Hippocampal formation (tissue), 2 donors: ENCODE measurements at regions not wholly inside any gene's neighbourhood (a gene's known extent, or its start where the extent isn't known, plus 50 kb on each side); places are given as distances from the start of the nearest gene placed in this dataset.

Experiments
- DNase-seq, 2 donors: peaks; one replicate each; lab custom pipeline; 2025; lab: John Stamatoyannopoulos, UW

DNA sequence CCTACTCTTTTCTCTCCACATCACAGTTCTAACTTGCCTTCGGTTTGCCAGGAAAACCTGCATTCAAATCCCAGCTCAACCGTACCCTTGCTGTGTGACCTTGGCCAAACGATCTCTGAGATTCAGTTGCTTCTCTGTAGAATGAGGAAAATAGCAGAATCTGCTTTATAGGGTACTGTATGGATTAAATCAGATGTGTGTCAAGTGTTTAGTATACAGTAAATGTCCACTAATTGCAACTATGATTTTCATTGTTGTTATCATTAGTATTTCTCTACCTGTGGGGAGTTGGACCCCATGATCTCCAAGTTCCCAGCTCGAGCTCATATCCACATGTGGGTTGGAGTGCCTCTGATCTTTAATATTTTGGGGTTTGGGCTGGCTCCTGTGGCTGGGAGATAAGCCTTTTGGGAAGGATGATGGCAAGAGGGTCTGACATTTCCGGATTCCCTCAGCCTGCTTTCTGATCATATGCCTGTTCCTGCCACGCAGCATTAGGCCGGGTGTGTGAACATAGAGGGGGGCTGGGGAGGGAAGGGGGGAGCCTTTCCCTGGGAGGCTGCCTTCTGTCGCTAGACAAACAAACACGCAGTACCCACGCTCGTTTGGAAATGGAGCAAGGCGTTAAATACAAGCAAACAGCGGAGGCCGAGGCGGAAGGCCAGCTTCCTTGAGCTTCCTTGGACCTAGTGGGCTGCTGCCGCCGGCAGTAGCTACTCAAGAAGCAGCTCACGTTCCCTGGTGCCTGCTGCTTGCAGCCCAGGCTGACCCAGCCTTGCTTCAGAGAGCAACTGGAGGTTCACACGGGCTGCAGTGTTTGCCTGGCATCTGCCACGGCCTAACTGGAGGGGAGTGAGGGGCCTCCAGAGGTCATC lies 213.5 kb upstream of the LHX5 start:
- no peak for DNase-seq

DNA sequence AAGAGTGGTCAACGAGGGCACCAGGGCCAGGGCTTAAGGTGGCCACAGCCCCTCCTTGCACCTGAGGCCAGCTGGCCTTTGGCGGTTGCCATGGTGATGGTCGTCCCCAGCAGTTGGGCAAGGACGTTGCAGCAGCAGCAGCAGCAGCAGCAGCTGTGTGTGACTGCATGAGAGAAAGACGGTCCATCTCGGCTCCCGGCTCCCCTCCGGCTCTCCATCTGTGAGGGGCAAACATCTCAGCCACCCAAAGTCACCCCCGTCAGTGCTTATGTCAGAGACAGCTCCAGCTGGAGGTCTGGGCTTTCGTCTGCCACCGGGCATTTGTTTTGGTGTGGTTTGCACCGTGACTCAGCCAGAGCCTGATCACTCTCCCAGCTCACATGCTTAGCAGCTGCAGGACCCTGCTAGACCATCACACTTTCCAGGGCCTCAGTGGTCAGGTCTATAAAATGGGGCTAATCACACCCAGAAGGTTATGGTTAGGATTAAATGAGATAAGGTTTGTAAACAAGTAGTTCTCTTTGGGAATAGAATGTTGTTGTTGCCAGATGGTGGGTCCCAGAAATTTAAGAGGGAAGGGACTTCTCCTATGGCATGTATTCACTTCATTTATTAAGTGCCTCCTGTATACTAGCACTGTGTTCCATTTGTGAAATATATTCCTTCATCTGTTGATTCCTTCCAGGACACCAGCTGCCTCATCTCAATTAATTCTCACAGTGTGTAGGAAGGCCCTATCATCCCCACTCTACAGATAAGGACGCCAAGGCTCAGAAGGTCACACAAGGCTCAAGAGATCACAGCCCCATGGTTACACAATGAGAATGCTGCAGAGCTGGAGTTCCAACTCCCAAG lies 212.6 kb upstream of the LHX5 start:
- no peak for DNase-seq

DNA sequence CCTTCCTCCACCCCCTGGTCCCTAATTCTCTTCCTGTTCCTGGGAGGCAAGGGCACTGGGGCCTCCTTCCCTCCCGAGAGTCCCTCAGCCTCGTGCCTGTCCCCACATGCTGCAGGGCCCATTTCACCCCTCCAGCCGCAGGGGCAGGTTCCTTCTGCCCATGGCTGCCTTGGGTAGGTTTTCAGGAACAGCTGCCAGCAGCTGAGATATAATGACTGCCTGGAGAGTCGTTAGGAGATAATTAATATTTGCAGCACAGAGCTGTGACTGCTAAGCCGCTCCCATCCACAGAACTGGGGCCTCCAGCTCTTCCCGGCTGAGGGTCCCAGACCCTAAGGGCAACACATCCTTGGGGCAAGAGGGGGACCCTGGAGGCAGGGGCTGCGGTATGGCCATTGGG lies 211.9 kb upstream of the LHX5 start:
- DNase-seq = no peak

DNA sequence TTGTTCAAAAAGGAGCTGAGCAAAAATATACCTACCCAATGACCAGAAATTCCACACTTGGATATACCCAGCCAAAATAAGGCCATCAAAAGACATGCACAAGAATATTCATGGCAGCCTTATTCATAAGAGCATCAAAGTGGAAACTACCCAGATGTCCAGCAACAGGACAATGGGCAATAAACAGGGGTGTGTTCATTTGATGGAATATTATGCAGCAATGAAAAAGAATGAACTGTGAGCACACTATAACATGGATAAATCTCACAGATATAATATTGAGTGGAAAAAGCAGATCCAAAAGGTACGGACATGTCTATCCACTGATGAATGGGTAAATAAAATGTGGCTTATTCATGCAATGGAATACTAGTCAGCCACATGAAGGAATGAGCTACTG lies 209.2 kb upstream of the LHX5 start:
- no peak for DNase-seq

DNA sequence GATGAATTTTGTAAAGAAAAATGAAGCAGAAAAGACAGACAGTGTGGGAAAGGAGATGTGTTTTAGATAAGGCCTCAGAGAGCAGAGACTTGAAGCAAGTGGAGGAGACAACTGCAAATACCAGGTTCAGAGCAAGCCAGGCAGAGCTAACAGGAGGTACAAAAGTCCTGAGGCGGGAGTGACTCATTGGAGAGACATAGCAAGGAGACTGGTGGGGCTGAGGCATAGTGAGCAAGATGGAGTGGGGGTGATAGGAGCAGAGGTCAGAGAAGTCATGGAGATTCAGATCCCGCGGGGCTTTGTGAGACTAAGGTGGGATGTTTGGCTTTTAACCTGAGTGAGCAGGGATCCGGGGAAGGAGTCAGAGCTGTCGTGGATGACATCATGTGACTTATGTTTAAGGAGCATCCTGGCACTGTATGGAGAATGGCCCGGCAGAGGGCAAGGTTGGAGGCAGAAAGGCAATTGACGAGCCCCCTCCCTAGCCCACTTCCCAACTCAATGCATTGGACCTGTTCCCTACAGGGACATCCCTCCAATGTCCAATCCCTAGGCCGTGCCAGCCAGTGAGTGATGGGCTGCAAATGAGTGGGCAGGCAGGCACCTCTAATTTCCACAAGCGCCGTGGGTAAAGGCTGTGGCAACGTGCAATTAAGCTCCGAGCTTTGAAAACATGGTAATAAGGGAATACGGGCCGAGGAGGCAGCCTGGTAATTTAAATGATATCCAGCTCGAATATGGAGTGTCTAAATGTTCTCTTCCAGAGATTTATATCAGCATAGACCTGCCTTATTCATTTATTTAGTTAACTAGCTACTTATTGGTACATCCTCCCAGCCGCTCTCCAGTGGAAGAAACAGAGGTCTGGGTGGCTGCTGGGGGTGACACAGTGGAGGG lies 206.8 kb upstream of the LHX5 start:
- no peak for DNase-seq

DNA sequence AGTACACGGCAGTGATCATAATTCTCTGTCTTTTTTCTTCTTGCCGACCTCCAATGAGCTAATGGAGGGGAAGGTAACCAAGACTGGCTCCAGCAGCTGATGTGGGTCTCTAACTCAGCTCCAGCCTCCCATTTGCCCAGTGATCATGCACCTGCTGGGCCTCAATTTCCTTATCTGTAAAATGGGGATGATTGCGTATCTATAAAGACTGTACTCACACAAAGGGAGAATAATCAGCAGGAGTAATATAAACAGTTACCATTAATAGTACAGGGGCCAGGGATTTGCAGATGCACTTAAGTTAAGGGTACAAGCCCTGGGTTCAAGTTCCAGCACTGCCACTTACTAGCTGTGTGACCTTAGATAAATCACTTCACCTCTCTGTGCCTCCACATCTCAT lies 204.9 kb upstream of the LHX5 start:
- no peak for DNase-seq

DNA sequence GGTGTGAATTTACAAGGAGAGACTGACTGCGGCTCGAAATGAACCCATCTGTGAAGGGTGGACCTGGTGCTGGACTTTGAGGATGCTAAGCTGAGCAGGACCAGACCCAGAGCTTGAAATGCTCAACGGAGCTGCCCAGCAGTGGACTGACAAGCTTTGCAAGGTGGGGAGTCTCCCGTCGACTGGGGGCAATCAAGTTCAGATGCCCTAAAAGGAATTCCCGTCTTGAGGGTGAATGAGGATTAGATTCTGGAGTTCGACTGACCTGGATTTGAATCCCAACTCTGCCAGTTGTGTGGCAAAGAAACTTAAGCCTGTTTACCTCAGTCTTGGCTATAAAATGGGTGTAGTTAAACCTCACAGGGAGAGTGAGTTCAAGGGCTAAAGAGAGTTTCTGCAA lies 204.4 kb upstream of the LHX5 start:
- DNase-seq = no peak

DNA sequence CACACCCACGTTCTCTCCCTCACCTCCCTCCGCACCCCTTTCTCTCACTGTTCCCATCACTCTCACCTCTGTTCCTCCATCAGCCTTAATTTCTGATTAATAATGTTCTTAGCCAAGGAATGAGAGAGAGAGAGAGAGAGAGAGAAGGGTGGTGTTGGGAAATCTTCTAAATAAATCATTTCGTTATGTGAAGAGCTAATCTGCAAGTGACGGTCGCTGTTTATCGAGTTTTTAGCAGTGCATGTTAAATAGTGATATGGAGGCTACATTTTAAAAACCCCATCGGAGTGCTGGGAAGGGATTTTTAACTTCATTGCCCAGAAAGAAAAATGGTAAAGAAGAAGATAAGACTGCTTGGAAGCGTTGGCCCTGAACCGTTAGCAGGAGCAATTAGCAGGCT lies 203.3 kb upstream of the LHX5 start:
- DNase-seq = no peak

DNA sequence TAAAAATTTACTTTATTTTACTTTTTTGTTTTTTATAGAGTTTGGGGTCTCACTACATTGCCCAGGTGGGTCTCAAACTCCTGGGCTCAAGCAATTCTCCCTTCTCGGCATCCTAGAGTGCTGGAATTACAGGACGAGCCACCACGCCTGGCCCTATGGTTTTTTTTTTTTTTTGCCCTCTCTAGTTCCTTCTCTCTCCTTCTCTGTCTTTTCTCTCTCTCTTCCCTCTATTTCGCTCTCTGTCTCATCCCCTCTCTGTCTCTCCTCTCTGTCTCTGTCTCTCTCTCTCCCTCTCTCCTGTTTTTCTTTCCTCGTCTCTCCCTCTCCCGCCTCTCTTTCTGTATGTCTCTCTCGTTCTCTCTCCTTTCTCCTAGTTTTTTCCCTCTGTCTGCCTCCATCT lies 202.6 kb upstream of the LHX5 start:
- DNase-seq = no peak

DNA sequence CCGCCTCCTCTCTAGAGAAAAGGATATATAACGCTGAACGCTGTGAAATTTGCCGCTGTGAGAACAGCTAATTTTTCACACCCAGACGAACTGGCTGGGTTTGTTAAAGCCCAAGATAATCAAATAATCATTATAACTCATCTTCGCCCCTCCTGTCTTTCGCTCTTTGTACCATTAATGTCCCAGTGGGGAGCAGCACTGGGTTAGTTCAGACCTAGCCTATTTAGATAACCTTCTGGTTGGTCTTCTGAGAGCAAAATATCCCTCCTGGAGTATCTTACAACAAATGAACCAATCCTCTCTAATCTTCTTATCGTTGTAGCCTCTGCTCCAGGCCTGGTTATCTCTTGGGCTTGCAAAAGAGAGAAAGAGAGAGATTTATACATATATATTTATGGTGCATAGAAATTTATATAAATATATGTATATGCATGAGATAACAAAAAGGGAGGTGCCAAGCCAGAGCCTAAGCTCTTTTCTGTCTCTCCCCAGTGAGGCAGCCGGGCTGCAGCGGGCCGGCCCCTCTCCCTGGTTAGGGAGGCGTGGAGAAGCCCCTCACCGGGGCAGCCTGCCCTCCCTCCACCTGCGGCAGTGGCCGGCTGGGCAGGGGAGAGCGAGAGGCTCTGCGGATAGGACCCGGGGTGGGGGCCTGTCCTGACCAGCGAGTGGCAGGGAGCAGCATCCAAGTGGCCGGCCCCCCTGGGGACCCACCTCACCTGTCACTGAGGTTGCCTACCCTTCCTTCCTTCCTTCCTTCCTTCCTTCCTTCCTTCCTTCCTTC lies 202.0 kb upstream of the LHX5 start:
- no peak for DNase-seq

DNA sequence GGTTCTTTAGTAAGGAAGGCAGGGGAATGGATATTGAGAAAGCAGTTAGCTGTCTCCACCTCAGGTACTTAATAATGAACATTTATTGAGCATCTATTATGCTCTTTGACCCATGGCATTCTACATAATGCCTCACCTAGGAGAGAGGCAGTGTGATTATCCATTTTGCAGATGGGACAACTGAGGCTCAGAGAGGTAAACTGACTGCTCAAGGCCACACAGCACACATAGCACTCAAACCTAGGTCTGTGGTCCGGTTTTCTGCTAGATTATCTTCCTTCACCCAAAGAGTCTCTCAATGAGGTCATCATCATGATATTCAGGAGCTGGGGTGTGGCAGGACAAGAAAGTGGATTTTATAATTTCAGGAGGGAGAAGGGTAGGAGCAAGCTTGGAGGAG lies 199.1 kb upstream of the LHX5 start:
- DNase-seq = no peak

DNA sequence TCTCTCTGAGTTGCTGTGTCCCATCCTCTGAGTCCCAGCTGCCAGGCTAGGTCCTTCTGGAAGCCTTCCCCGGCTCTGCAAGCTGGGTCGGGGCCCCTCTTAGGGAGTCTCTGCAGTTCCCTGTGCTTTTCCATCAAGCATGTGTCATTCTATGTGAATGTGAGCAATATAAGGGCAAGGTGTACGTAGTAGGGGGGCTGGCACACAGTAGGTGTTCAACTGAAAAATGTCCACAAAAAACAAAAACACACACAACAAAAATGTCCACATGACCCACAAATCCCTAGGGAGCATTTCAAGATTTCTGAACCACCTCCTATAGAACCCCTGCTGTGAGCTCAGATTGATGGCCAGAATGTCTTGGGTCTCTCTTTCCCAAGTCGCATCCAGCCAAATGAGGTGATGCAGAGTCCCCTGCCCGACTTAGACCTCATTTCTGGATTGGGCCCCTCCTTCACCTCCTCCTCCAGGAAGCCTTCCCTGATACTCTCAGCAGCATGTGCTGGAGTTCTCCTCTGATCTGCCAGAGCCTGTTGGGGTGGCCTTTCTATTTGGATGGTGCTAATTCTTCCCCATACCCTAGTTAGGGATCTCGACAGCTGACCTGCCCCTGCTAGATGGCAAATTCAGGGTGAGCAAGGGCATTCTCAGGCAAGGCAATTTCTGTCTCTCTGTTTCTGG lies 196.1 kb upstream of the LHX5 start:
- DNase-seq = no peak

DNA sequence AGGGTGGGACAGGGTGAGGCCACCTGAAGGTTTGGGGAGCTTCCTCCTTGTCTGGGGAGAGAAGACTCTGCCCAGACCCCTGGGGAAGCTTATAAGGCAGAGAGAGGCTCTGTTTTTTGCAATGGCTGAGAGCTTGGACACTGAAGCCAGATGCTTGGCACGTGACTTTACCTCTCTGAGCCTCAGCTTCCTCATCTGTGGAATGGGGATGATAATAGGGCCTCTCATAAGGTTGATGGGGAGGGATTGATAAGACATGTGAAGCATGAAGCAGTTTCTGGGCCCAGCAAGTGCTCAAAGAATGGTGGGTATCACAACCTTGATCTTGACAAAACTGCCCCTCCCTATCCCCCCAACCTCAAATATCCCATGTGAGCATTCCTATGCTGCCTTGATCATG lies 195.4 kb upstream of the LHX5 start:
- no peak for DNase-seq

DNA sequence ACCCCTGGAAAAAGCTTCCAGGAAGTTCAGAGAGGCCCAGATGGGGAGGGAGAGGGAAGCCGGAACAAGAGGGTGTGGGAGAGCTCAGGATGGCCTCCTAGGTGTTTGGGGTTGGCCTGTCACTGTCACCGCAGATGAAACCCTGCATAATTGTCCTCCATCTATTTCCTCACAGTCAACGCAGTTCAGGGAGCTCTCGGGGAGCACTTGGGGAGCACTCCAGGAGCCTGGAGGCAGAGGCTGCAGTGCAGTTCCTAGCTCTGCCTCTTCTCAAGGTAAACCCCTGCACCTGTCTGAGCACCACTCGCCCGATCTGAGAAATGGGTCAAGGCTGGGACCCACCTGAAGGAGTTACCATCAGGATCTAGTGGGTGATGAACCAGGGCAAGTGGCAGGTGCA lies 194.6 kb upstream of the LHX5 start:
- DNase-seq = no peak

DNA sequence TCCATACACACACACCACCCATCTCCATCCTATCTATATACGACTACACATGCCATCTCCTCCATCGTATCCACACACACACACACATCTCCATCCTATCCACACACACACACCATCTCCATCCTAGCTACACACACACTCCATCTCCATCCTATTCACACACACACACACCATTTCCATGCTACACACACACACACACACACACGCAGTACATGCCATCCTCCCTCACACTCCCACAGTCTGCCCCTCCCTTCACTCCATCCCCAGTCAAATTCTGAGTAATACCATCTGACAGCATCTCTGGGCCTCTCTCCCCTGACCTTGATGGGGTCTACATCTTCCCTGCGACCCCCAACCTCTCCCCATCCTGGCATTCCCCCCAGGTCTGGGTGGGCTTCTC lies 193.8 kb upstream of the LHX5 start:
- DNase-seq = no peak

DNA sequence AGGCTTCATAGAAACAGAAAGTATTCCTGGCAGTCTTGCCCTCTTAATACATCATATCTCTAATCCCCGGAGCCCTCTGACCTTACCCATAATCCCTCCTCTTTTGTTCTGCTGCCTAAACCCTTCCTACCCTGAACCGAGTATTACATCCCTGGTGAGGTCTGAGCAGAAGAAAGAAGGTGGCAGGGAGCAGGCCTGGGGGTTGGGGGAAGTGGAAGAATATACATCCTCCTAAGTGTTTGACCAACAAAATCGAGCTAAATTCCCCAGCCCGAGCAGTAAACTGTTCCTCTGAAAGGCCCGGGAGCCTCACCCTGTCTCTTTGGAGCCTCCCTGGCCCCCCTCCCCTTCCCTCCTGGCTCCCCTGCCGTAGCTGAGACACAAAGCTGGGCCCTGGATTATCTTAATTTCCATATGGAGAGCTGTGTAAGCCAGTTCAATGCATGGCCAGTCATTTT lies 192.6 kb upstream of the LHX5 start:
- DNase-seq = no peak

DNA sequence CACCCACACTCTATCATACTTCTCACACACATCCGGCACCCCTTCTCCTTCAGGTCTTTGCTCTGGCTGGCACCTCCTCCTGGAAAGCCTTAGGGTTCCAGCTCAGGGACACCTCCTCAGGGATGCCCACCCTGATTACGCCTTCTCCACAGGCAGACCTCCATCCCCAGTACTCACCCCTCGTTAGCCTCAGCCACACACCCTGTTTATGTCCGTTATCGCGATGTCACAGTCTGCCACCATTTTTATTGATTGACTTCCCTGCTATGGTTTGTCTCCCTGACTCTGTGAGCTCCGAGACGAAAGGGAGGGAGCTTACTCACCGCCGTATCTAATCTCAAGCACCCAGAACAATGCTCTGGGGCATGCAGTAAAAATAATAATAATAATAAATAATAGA lies 191.7 kb upstream of the LHX5 start:
- DNase-seq = no peak

DNA sequence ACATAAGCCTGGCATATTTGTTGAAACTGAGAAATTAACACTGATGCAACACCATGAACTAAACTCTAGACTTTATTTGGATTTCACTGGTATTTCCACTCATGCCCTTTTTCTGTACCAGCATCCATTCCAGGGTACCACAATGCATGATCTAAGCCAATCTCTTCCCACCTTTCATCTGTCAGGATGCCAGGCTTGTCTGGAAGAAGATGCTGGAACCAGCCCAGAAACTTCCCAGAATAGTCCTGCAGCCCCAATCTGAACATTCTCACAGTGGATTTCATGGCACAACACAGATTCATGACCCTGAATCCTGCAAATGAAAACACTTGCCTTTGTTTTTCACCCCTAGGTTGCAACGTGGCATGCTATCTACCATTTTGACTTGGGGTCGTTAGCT lies 189.3 kb upstream of the LHX5 start:
- no peak for DNase-seq

DNA sequence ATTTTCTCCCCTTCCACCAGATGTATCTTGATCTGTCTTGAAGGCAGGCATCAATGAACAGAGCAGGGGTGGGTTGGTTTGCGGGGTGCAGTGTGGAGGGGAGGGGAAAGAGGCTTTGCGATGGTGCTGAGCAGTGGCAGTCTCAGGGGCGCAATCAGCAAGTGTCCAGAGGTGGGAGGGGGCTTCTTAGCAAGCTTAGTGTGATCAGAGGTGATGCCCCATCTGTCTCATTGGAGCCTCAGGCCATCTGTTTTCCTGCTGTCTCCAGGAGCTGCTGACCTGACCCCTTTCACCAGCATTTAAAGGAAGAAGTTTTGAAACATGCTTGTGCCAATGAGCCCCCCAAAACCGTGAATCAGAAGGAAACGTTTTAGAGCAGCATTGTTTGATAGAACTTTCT lies 187.7 kb upstream of the LHX5 start:
- no peak for DNase-seq

DNA sequence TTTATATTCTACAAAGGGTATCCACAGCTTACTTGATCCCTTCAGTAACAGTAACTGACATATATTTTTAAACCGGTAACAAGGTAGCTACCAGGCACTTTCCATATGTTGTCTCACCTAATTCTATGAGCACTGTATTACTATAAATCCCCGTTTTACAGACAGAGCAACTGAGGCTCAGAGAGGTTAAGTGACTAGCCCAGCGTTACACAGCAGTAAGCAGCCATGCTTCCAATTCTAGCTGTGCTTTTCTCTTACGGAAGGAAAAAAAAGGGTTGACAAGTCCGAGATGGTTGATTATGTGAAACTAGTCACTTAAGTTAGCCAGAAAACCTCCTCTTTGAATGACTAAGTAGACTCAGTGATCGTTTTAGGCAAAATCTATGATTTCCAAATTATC lies 187.3 kb upstream of the LHX5 start:
- no peak for DNase-seq
